ENCODE measurements at regions not wholly inside any gene's neighbourhood (a gene's known extent, or its start where the extent isn't known, plus 50 kb on each side); places are given as distances from the start of the nearest gene placed in this dataset.
"Not testable (repeated sequence)": the region's sequence is repeated elsewhere in the genome, so short reads cannot be mapped to it uniquely, and the experiment has no call there.

- no peak for DNase-seq
Observed at GRCh38 chr6:14379568-14379967, 262.0 kb downstream of the CD83 start.

GRCh38 chr6:14380086-14380820 is 262.7 kb downstream of the CD83 start:
- DNase-seq, result peak; percentile 74

GRCh38 chr6:14380901-14381828 is 263.6 kb downstream of the CD83 start:
- DNase-seq, result peak; percentile 39

- DNase-seq, result peak; percentile 51
Observed at GRCh38 chr6:14381829-14382677, 264.5 kb downstream of the CD83 start.

GRCh38 chr6:14382678-14383236 is 265.2 kb downstream of the CD83 start:
- DNase-seq, result no peak

- DNase-seq, result no peak
Observed at GRCh38 chr6:14383393-14384174, 266.0 kb downstream of the CD83 start.

- DNase-seq, result peak; percentile 78
Observed at GRCh38 chr6:14384175-14384949, 266.8 kb downstream of the CD83 start.

- no peak for DNase-seq
Observed at GRCh38 chr6:14386263-14386662, 268.7 kb downstream of the CD83 start.

GRCh38 chr6:14386668-14387067 is 269.1 kb downstream of the CD83 start:
- DNase-seq, result no peak

- DNase-seq, result no peak
Observed at GRCh38 chr6:14388371-14388770, 270.8 kb downstream of the CD83 start.

GRCh38 chr6:14389776-14390175 is 272.2 kb downstream of the CD83 start:
- not testable (repeated sequence) for DNase-seq

GRCh38 chr6:14390805-14391204 is 273.2 kb downstream of the CD83 start:
- DNase-seq, result no peak

- DNase-seq, result no peak
Observed at GRCh38 chr6:14393910-14394309, 276.3 kb downstream of the CD83 start.

GRCh38 chr6:14396392-14396791 is 278.8 kb downstream of the CD83 start:
- no peak for DNase-seq

GRCh38 chr6:14396826-14397517 is 279.4 kb downstream of the CD83 start:
- peak; percentile 24 for DNase-seq

GRCh38 chr6:14397518-14397901 is 279.9 kb downstream of the CD83 start:
- no peak for DNase-seq

GRCh38 chr6:14398953-14399352 is 281.4 kb downstream of the CD83 start:
- no peak for DNase-seq

- no peak for DNase-seq
Observed at GRCh38 chr6:14399635-14400034, 282.1 kb downstream of the CD83 start.

- DNase-seq, result peak; percentile 22
Observed at GRCh38 chr6:14401246-14401645, 283.7 kb downstream of the CD83 start.

- peak; percentile 93 for DNase-seq
Observed at GRCh38 chr6:14406614-14407331, 289.2 kb downstream of the CD83 start.

Data from eye (tissue), 1 donor.